AG04449 (cell line): ENCODE measurements at regions not wholly inside any gene's neighbourhood (a gene's known extent, or its start where the extent isn't known, plus 50 kb on each side); places are given as distances from the start of the nearest gene placed in this dataset.

Source experiments
- CTCF ChIA-PET: fragments of 350-600 bp; formaldehyde crosslinking; extraction: SDS; loops from one replicate; lab custom pipeline; 2021; ENCODE audit warnings: antibody characterized with exemption; lab: Yijun Ruan, JAX
- POLR2A ChIA-PET: fragments of 400-600, 350-600 bp; formaldehyde crosslinking; extraction: SDS; loops from one replicate; lab custom pipeline; 2020; ENCODE audit warnings: antibody characterized with exemption, inconsistent platforms; lab: Yijun Ruan, JAX
- DNase-seq: peaks from one replicate; pipeline ENCODE4 v3.0.0-alpha.2; 2010; ENCODE audit warnings: low read depth, low spot score
- H3K4me3 ChIP-seq: 2 replicates; pipeline ENCODE4 v1.5.1; 2011; ENCODE audit warnings: low read depth, mild to moderate bottlenecking, control low read depth, low read length
- TF ChIP-seq, protein P1 (sequence below): IDR thresholded peaks from one replicate; pipeline ENCODE4 v1.5.1; 2011; ENCODE audit warnings: mild to moderate bottlenecking, moderate library complexity, low read length, control low read depth, inconsistent platforms; ENCODE audit not compliant: insufficient read depth; ENCODE audit errors: missing control alignments

- POLR2A ChIA-PET, result no interaction called here
- no peak overlapping the region for H3K4me3 ChIP-seq
- CTCF ChIA-PET, result no interaction called here
- TF ChIP-seq, protein P1, sequence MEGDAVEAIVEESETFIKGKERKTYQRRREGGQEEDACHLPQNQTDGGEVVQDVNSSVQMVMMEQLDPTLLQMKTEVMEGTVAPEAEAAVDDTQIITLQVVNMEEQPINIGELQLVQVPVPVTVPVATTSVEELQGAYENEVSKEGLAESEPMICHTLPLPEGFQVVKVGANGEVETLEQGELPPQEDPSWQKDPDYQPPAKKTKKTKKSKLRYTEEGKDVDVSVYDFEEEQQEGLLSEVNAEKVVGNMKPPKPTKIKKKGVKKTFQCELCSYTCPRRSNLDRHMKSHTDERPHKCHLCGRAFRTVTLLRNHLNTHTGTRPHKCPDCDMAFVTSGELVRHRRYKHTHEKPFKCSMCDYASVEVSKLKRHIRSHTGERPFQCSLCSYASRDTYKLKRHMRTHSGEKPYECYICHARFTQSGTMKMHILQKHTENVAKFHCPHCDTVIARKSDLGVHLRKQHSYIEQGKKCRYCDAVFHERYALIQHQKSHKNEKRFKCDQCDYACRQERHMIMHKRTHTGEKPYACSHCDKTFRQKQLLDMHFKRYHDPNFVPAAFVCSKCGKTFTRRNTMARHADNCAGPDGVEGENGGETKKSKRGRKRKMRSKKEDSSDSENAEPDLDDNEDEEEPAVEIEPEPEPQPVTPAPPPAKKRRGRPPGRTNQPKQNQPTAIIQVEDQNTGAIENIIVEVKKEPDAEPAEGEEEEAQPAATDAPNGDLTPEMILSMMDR, result no peak
- no peak for DNase-seq
Observed at GRCh38 chr11:82270870-82271269, 462.8 kb downstream of the FAM181B start.

DNA sequence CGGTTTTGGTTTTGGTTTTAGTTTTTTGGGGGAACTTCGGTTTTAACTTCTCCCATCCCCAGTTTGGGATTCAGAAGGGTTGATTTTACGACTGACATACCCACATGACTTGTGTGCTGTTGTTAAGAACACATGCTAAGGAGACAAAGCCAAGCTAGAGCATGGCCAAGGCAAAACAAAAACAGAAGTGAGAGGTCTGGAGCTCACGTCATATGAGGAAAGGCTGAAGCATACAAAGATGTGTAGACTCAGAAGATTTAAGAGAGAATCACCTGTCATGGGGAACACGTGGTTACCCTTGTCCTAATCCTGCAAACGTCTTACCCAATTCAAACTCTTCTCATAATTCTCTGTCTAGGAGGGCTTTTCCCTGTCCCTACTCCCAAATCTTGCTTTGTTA, 465.0 kb downstream of the FAM181B start:
- DNase-seq, result no peak
- POLR2A ChIA-PET, result no interaction called here
- CTCF ChIA-PET, result no interaction called here
- H3K4me3 ChIP-seq, result no peak overlapping the region
- TF ChIP-seq, protein P1, result no peak

DNA sequence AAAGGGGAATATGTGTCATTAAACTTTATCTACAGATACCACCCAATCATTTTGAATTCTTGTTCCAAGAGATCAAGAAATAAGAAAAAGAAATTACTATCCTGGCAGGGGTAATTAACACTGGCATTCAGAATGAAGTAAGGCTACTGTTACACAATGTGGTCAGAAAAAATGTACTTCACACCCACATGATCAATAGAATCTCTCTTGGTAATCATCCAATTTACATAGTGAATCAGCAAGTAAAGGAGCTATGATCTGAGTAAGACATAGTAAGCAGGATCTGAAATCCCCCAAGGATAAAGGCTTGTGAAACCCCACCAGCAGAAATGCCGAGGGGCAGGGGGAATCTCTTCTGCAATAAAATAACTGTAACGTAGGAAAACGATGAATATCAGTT, 466.5 kb downstream of the FAM181B start:
- TF ChIP-seq, protein P1, result no peak
- POLR2A ChIA-PET, result no interaction called here
- no peak overlapping the region for H3K4me3 ChIP-seq
- no peak for DNase-seq
- CTCF ChIA-PET, result no interaction called here

GRCh38 chr11:82261367-82261766, 472.3 kb downstream of the FAM181B start:
- DNase-seq, result no peak
- TF ChIP-seq, protein P1, result no peak
- no peak overlapping the region for H3K4me3 ChIP-seq
- POLR2A ChIA-PET, result no interaction called here
- CTCF ChIA-PET, result no interaction called here

- ChIA-PET CTCF (no interaction called here), POLR2A (no interaction called here)
- no peak for DNase-seq
- TF ChIP-seq, protein P1, result no peak
- H3K4me3 ChIP-seq, result no peak overlapping the region
Observed at GRCh38 chr11:82250047-82250446, 483.6 kb downstream of the FAM181B start.

DNA sequence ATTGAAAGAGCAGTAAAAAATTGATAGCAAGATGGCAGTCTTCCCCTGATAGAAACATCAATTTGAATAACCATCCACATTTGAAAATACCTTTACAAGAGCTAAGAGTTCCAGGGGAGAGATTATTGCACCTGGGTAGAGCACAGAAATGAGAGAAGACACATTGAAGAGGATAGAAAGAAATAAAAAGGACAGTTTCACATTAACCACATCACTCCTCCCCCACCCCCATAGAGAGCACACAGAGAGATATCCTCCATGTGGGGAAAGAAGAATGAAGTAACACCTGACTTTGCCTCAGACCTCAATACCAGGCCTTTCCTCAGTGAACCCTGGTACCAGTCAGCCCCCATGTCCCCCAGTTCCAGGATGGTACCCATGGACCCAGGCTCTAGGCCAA, 486.7 kb downstream of the FAM181B start:
- no peak for DNase-seq
- ChIA-PET POLR2A (no interaction called here), CTCF (no interaction called here)
- TF ChIP-seq, protein P1, result no peak
- no peak overlapping the region for H3K4me3 ChIP-seq
